Fibroblast of lung (primary cell): ENCODE measurements at regions not wholly inside any gene's neighbourhood (a gene's known extent, or its start where the extent isn't known, plus 50 kb on each side); places are given as distances from the start of the nearest gene placed in this dataset.

Experiments
- EZH2 ChIP-seq: IDR thresholded peaks from 2 replicates; pipeline ENCODE4 v1.5.1; 2012; ENCODE audit warnings: low read length, control low read depth, mild to moderate bottlenecking; ENCODE audit errors: missing control alignments
- TF ChIP-seq, protein P1 (sequence below), 2 donors: IDR thresholded peaks in 1 of 2; conservative IDR thresholded peaks in 1 of 2; 1 replicate in 1 of 2; 2 replicates in 1 of 2; pipeline ENCODE4 v1.5.1; 2011 to 2012; ENCODE audit warnings: low read length in 2 of 2, control low read depth in 1 of 2, inconsistent platforms in 1 of 2, low read depth in 1 of 2, mild to moderate bottlenecking in 1 of 2

DNA sequence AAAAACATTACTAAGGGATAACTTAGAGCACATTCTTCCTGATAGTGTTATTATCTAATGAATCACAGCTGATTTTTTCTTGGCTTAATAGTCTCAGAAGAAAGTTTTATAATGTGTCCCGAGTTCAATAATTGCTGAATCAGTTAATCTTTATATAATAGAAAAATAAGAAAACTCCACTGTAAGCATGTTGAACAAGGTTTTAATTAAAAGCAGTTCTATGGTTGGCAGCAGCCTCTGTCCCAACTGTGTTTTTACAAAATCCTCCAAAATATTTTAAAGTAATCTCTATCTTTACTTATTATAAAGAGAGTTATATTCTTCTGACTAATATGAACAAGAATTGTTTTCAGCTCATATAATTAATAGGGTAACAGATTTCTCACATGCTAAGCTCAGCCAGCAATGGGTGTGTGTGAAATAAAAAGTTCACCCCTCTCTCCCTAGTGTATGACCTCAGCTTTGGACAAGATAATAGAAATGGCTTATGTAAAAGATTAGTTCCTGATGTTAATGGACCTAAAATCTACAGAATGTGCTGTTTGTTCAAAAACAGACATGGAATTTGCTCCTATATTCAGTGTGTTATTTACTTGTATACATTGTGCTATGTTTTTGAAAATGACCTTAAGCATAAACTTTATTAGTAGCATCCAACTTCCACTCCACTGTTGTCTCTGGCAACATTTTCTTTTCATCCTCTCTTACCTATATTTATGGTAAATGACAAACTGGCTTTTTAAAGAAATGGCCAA is 67.1 kb upstream of the DCN start:
- TF ChIP-seq, protein P1, sequence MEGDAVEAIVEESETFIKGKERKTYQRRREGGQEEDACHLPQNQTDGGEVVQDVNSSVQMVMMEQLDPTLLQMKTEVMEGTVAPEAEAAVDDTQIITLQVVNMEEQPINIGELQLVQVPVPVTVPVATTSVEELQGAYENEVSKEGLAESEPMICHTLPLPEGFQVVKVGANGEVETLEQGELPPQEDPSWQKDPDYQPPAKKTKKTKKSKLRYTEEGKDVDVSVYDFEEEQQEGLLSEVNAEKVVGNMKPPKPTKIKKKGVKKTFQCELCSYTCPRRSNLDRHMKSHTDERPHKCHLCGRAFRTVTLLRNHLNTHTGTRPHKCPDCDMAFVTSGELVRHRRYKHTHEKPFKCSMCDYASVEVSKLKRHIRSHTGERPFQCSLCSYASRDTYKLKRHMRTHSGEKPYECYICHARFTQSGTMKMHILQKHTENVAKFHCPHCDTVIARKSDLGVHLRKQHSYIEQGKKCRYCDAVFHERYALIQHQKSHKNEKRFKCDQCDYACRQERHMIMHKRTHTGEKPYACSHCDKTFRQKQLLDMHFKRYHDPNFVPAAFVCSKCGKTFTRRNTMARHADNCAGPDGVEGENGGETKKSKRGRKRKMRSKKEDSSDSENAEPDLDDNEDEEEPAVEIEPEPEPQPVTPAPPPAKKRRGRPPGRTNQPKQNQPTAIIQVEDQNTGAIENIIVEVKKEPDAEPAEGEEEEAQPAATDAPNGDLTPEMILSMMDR (conservative IDR thresholded peaks at IDR 0.05 in 1 of 2, IDR thresholded peaks at IDR 0.05 in 1 of 2; ENCODE audit: low read depth in 1 of 2, low read length in 2 of 2), result no peak
- no peak for TF ChIP-seq EZH2
